ENCODE measurements at regions not wholly inside any gene's neighbourhood (a gene's known extent, or its start where the extent isn't known, plus 50 kb on each side); places are given as distances from the start of the nearest gene placed in this dataset.

DNA sequence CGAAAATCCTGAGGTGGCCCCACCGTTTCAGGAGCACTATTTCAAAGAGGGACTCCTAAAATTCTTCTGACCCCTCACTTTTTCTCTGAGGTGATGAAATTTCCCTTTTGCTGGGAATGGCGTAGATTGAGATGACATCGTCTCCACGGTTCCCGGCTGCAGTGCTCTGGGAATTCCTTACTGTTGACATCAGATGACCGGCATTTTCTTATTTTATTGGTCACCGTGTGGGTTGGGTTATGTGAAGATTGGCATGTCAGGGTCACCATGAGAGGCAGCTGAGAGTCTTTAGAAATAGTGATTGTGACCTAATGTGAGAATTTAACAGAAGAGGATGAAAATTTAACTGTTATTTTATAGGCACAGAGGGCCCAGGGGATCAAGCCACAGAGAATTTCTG is 356.7 kb downstream of the FGF9 start:
- Histone ChIP-seq H3K4me3 (ENCODE audit: control extremely low read depth in 1 of 5, extremely low read depth in 1 of 5, insufficient read depth in 1 of 5, low read depth in 2 of 5, low read length in 4 of 5) (no peak overlapping the region), H3K9me3 (ENCODE audit: control extremely low read depth in 1 of 3, control insufficient read depth in 2 of 3, insufficient read depth in 1 of 3, low read length in 2 of 3) (no peaks in the 10 kb centered on the region), H2AFZ (ENCODE audit: insufficient read depth, low read depth, low read length, poor library complexity, severe bottlenecking) (no peak overlapping the region), H3K9ac (ENCODE audit: low read length) (no peak overlapping the region), H3K79me2 (ENCODE audit: control insufficient read depth, insufficient read depth, low read length) (no peaks in the 10 kb centered on the region), H3K4me1 (ENCODE audit: control insufficient read depth in 2 of 2, insufficient read depth in 2 of 2, low read length in 2 of 2) (no peaks in the 10 kb centered on the region), H3K27me3 (replicated peaks in 1 of 4; ENCODE audit: control extremely low read depth in 1 of 4, control insufficient read depth in 3 of 4, insufficient read depth in 4 of 4, low read length in 3 of 4) (no peaks in the 10 kb centered on the region), H3K36me3 (replicated peaks in 1 of 2; ENCODE audit: control extremely low read depth in 1 of 2, control insufficient read depth in 1 of 2, extremely low read depth in 1 of 2, insufficient read depth in 2 of 2, low read length in 1 of 2) (no peaks in the 10 kb centered on the region), H4K20me1 (ENCODE audit: control insufficient read depth, insufficient read depth, low read length, poor library complexity, severe bottlenecking) (no peaks in the 10 kb centered on the region), H3K4me2 (replicated peaks; ENCODE audit: low read depth, low read length, poor library complexity, severe bottlenecking) (no peak overlapping the region), H3K27ac (ENCODE audit: low read length in 2 of 2) (no peak overlapping the region)
- TF ChIP-seq EZH2 (IDR thresholded peaks at IDR 0.05; ENCODE audit: borderline replicate concordance, insufficient read depth, low read depth, low read length, poor library complexity, severe bottlenecking) (no peak), CTCF (IDR thresholded peaks at IDR 0.05) (no peak)
- CTCF ChIA-PET, result no interaction called here
- ATAC-seq (ENCODE audit: low read depth) (no peak), DNase-seq (no peak)
- POLR2A ChIA-PET, result no interaction called here
- WGBS (ENCODE audit: insufficient coverage), result 95% methylated on average over 7 of the region's 8 CpGs
- Mint-ChIP-seq H3K4me1 (no peaks in the 10 kb centered on the region), H3K9me3 (ENCODE audit: insufficient read depth) (no peaks in the 10 kb centered on the region), H3K27ac (no peak overlapping the region), H3K27me3 (no peaks in the 10 kb centered on the region), H3K4me3 (no peak overlapping the region)
- intact Hi-C loops (cut with micrococcal nuclease), result no loop called here

DNA sequence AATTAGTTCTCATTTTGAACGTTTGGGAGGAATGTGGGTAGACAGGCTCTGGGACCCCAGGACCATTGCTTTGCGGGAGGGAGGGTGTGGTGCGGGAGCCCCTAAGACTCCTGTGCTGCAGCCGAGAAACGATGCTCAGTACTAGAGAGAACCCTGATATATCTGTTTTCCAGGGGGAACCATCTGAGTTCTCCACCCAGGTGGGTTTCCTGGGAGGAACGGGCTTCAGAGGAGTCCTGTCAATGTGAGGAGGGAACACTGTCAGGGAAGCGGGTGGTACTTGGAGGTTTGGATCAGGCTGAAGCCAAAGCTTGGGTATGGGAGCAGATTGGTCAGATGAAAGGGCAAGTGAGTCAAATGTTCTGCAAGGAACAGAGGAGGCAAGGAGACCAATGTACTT is 358.0 kb downstream of the FGF9 start:
- Histone ChIP-seq H2AFZ (ENCODE audit: insufficient read depth, low read depth, low read length, poor library complexity, severe bottlenecking) (no peak overlapping the region), H3K27me3 (replicated peaks in 1 of 4; ENCODE audit: control extremely low read depth in 1 of 4, control insufficient read depth in 3 of 4, insufficient read depth in 4 of 4, low read length in 3 of 4) (no peaks in the 10 kb centered on the region), H3K27ac (ENCODE audit: low read length in 2 of 2) (no peak overlapping the region), H3K9me3 (ENCODE audit: control extremely low read depth in 1 of 3, control insufficient read depth in 2 of 3, insufficient read depth in 1 of 3, low read length in 2 of 3) (no peaks in the 10 kb centered on the region), H3K4me3 (ENCODE audit: control extremely low read depth in 1 of 5, extremely low read depth in 1 of 5, insufficient read depth in 1 of 5, low read depth in 2 of 5, low read length in 4 of 5) (no peak overlapping the region), H4K20me1 (ENCODE audit: control insufficient read depth, insufficient read depth, low read length, poor library complexity, severe bottlenecking) (no peaks in the 10 kb centered on the region), H3K79me2 (ENCODE audit: control insufficient read depth, insufficient read depth, low read length) (no peaks in the 10 kb centered on the region), H3K36me3 (replicated peaks in 1 of 2; ENCODE audit: control extremely low read depth in 1 of 2, control insufficient read depth in 1 of 2, extremely low read depth in 1 of 2, insufficient read depth in 2 of 2, low read length in 1 of 2) (no peaks in the 10 kb centered on the region), H3K4me2 (replicated peaks; ENCODE audit: low read depth, low read length, poor library complexity, severe bottlenecking) (no peak overlapping the region), H3K4me1 (ENCODE audit: control insufficient read depth in 2 of 2, insufficient read depth in 2 of 2, low read length in 2 of 2) (no peaks in the 10 kb centered on the region), H3K9ac (ENCODE audit: low read length) (no peak overlapping the region)
- TF ChIP-seq CTCF (IDR thresholded peaks at IDR 0.05), result no peak
- TF ChIP-seq EZH2 (IDR thresholded peaks at IDR 0.05; ENCODE audit: borderline replicate concordance, insufficient read depth, low read depth, low read length, poor library complexity, severe bottlenecking), result no peak
- Mint-ChIP-seq H3K4me3 (no peak overlapping the region), H3K27ac (no peak overlapping the region), H3K9me3 (ENCODE audit: insufficient read depth) (no peaks in the 10 kb centered on the region), H3K4me1 (no peaks in the 10 kb centered on the region), H3K27me3 (no peaks in the 10 kb centered on the region)
- ChIA-PET POLR2A (no interaction called here), CTCF (no interaction called here)
- 85% methylated on average over 7 of the region's 7 CpGs for WGBS (ENCODE audit: insufficient coverage)
- ATAC-seq (ENCODE audit: low read depth) (no peak), DNase-seq (no peak)
- intact Hi-C loops (cut with micrococcal nuclease), result no loop called here

All from B cell (primary cell).